ENCODE measurements at regions not wholly inside any gene's neighbourhood (a gene's known extent, or its start where the extent isn't known, plus 50 kb on each side); places are given as distances from the start of the nearest gene placed in this dataset.
A peak's percentile ranks its signal among the peaks of the same experiment; 100 is the strongest.

DNA sequence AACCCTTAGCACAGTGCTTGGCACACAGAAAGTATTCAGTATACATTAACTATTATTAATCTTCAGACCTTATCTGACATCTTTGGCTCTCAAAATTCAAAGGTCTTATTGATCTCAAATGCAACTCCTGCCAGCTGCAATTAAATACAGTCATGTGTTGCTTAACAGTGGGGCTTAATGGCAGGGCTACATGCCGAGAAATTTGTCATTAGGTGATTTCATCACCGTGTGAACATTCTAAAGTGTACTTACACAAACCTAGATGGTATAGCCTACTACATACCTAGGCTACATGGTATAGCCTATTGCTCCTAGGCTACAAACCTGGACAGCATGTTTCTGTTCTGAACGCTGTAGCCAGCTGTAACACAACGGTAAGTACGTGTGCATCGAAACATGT lies 156.3 kb upstream of the TMCC3 start:
- Histone ChIP-seq H2AFZ (ENCODE audit: insufficient read depth, low read depth, low read length, poor library complexity, severe bottlenecking) (no peak overlapping the region), H4K20me1 (ENCODE audit: insufficient read depth, low read length) (no peaks in the 10 kb centered on the region), H3K79me2 (ENCODE audit: insufficient read depth, low read length) (no peaks in the 10 kb centered on the region), H3K4me3 (replicated peaks in 1 of 3; ENCODE audit: low read depth in 2 of 3, low read length in 3 of 3) (no peak overlapping the region), H3K9ac (ENCODE audit: insufficient read depth, low read length, poor library complexity, severe bottlenecking) (no peak overlapping the region), H3K36me3 (replicated peaks in 1 of 2; ENCODE audit: control insufficient read depth in 1 of 2, insufficient read depth in 2 of 2, low read length in 2 of 2) (no peaks in the 10 kb centered on the region), H3K9me3 (replicated peaks in 1 of 2; ENCODE audit: control insufficient read depth in 1 of 2, insufficient read depth in 1 of 2, low read length in 2 of 2) (peaks cover 5 to 9% of the 10 kb centered on the region in 2 donors), H3K27me3 (ENCODE audit: control insufficient read depth in 2 of 2, insufficient read depth in 2 of 2, low read length in 2 of 2) (no peaks in the 10 kb centered on the region), H3K4me1 (ENCODE audit: control insufficient read depth in 1 of 2, insufficient read depth in 2 of 2, low read length in 2 of 2) (peaks cover 17 to 20% of the 10 kb centered on the region in 2 donors), H3K27ac (ENCODE audit: low read depth in 1 of 2, low read length in 2 of 2) (no peak overlapping the region), H3K4me2 (replicated peaks; ENCODE audit: extremely low read depth, low read length, poor library complexity, severe bottlenecking) (no peak overlapping the region)
- TF ChIP-seq, protein P1, sequence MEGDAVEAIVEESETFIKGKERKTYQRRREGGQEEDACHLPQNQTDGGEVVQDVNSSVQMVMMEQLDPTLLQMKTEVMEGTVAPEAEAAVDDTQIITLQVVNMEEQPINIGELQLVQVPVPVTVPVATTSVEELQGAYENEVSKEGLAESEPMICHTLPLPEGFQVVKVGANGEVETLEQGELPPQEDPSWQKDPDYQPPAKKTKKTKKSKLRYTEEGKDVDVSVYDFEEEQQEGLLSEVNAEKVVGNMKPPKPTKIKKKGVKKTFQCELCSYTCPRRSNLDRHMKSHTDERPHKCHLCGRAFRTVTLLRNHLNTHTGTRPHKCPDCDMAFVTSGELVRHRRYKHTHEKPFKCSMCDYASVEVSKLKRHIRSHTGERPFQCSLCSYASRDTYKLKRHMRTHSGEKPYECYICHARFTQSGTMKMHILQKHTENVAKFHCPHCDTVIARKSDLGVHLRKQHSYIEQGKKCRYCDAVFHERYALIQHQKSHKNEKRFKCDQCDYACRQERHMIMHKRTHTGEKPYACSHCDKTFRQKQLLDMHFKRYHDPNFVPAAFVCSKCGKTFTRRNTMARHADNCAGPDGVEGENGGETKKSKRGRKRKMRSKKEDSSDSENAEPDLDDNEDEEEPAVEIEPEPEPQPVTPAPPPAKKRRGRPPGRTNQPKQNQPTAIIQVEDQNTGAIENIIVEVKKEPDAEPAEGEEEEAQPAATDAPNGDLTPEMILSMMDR (IDR thresholded peaks at IDR 0.05), result no peak
- Mint-ChIP-seq H3K27ac (no peak overlapping the region), H3K9me3 (peaks cover 10 to 16% (median 16%) of the 10 kb centered on the region in 7 donors), H3K27me3 (ENCODE audit: low read depth in 3 of 3) (peaks cover 1 to 2% (median 2%) of the 10 kb centered on the region in 3 donors), H3K36me3 (no peaks in the 10 kb centered on the region), H3K4me3 (no peak overlapping the region), H3K4me1 (peaks cover 16% of the 10 kb centered on the region)
- 100% methylated on average over 1 of the region's 6 CpGs for WGBS (ENCODE audit: insufficient coverage)
- intact Hi-C loops (cut with micrococcal nuclease), result no loop called here
- DNase-seq, result peak in 2 of 3 donors; percentile 8 to 12

- no peak overlapping the region for H3K9ac ChIP-seq (ENCODE audit: insufficient read depth, low read length, poor library complexity, severe bottlenecking)
- TF ChIP-seq, protein P1 (IDR thresholded peaks at IDR 0.05), result no peak
- peak in 2 of 3 donors; percentile 32 to 38 for DNase-seq
- H3K27ac ChIP-seq (ENCODE audit: low read depth in 1 of 2, low read length in 2 of 2), result no peak overlapping the region
- peaks cover 3% of the 10 kb centered on the region in 2 donors for H3K9me3 ChIP-seq (replicated peaks in 1 of 2; ENCODE audit: control insufficient read depth in 1 of 2, insufficient read depth in 1 of 2, low read length in 2 of 2)
- peaks cover 8 to 12% (median 9%) of the 10 kb centered on the region in 7 donors for H3K9me3 Mint-ChIP-seq
- H3K4me3 Mint-ChIP-seq, result no peak overlapping the region
- H3K27me3 ChIP-seq (ENCODE audit: control insufficient read depth in 2 of 2, insufficient read depth in 2 of 2, low read length in 2 of 2), result no peaks in the 10 kb centered on the region
- WGBS (ENCODE audit: insufficient coverage), result no CpG with 5 or more reads among the region's 2 CpGs
- H3K79me2 ChIP-seq (ENCODE audit: insufficient read depth, low read length), result no peaks in the 10 kb centered on the region
- peak overlapping the region in 3 of 7 donors; percentile 7 to 73 (median 16) for H3K27ac Mint-ChIP-seq
- H3K4me1 Mint-ChIP-seq, result peaks cover 16% of the 10 kb centered on the region
- no peak overlapping the region for H2AFZ ChIP-seq (ENCODE audit: insufficient read depth, low read depth, low read length, poor library complexity, severe bottlenecking)
- H3K4me1 ChIP-seq (ENCODE audit: control insufficient read depth in 1 of 2, insufficient read depth in 2 of 2, low read length in 2 of 2), result peaks cover 17 to 20% of the 10 kb centered on the region in 2 donors
- H3K4me2 ChIP-seq (replicated peaks; ENCODE audit: extremely low read depth, low read length, poor library complexity, severe bottlenecking), result no peak overlapping the region
- H3K27me3 Mint-ChIP-seq (ENCODE audit: low read depth in 3 of 3), result peaks cover 1 to 2% (median 2%) of the 10 kb centered on the region in 3 donors
- H3K36me3 Mint-ChIP-seq, result no peaks in the 10 kb centered on the region
- no peaks in the 10 kb centered on the region for H4K20me1 ChIP-seq (ENCODE audit: insufficient read depth, low read length)
- intact Hi-C loops (cut with micrococcal nuclease), result no loop called here
- no peak overlapping the region for H3K4me3 ChIP-seq (replicated peaks in 1 of 3; ENCODE audit: low read depth in 2 of 3, low read length in 3 of 3)
- H3K36me3 ChIP-seq (replicated peaks in 1 of 2; ENCODE audit: control insufficient read depth in 1 of 2, insufficient read depth in 2 of 2, low read length in 2 of 2), result no peaks in the 10 kb centered on the region
Observed at GRCh38 chr12:94805749-94806529, 155.6 kb upstream of the TMCC3 start.

Data from CD14-positive monocyte (primary cell).